ENCODE measurements at regions not wholly inside any gene's neighbourhood (a gene's known extent, or its start where the extent isn't known, plus 50 kb on each side); places are given as distances from the start of the nearest gene placed in this dataset.

- TF ChIP-seq CTCF (IDR thresholded peaks at IDR 0.05), result no peak
- TF ChIP-seq ZFX (IDR thresholded peaks at IDR 0.05; ENCODE audit: borderline replicate concordance), result no peak
- no peak overlapping the region for H3K27ac ChIP-seq
These were observed 211.5 kb downstream of the URI1 start for GRCh38 chr19:30153326-30154210.

- TF ChIP-seq ZFX (IDR thresholded peaks at IDR 0.05; ENCODE audit: borderline replicate concordance) (no peak), CTCF (IDR thresholded peaks at IDR 0.05) (no peak)
- H3K27ac ChIP-seq, result no peak overlapping the region
These were observed 212.4 kb downstream of the URI1 start for GRCh38 chr19:30154410-30154809.

GRCh38 chr19:30155381-30156200 lies 213.6 kb downstream of the URI1 start:
- no peak overlapping the region for H3K27ac ChIP-seq
- TF ChIP-seq ZFX (IDR thresholded peaks at IDR 0.05; ENCODE audit: borderline replicate concordance) (no peak), CTCF (IDR thresholded peaks at IDR 0.05) (no peak)

GRCh38 chr19:30156646-30157045 lies 214.6 kb downstream of the URI1 start:
- TF ChIP-seq CTCF (IDR thresholded peaks at IDR 0.05), result no peak
- TF ChIP-seq ZFX (IDR thresholded peaks at IDR 0.05; ENCODE audit: borderline replicate concordance), result no peak
- no peak overlapping the region for H3K27ac ChIP-seq

GRCh38 chr19:30158067-30158892 lies 213.9 kb upstream of the ZNF536 start:
- no peak overlapping the region for H3K27ac ChIP-seq
- no peak for TF ChIP-seq ZFX (IDR thresholded peaks at IDR 0.05; ENCODE audit: borderline replicate concordance)
- no peak for TF ChIP-seq CTCF (IDR thresholded peaks at IDR 0.05)

GRCh38 chr19:30158893-30159245 lies 213.3 kb upstream of the ZNF536 start:
- TF ChIP-seq CTCF (IDR thresholded peaks at IDR 0.05) (no peak), ZFX (IDR thresholded peaks at IDR 0.05; ENCODE audit: borderline replicate concordance) (no peak)
- no peak overlapping the region for H3K27ac ChIP-seq
